HEK293 (cell line): ENCODE measurements at regions not wholly inside any gene's neighbourhood (a gene's known extent, or its start where the extent isn't known, plus 50 kb on each side); places are given as distances from the start of the nearest gene placed in this dataset.

Source experiments
- MYNN ChIP-seq: fragments of 450-650 bp; formaldehyde crosslinking; IDR thresholded peaks from 2 replicates; pipeline ENCODE4 v1.5.1; 2016; ENCODE audit warnings: missing biosample characterization, missing genetic modification characterization, borderline replicate concordance
- ZNF146 ChIP-seq: fragments of 450-650 bp; formaldehyde crosslinking; IDR thresholded peaks from 2 replicates; pipeline ENCODE4 v1.5.1; 2016; ENCODE audit warnings: missing biosample characterization, missing genetic modification characterization
- ZNF16 ChIP-seq: fragments of 450-650 bp; formaldehyde crosslinking; IDR thresholded peaks from 2 replicates; pipeline ENCODE4 v1.5.1; 2016; ENCODE audit warnings: low read depth, missing biosample characterization, missing genetic modification characterization
- ZNF19 ChIP-seq: fragments of 450-650 bp; formaldehyde crosslinking; IDR thresholded peaks from 2 replicates; pipeline ENCODE4; 2016; ENCODE audit warnings: missing biosample characterization, missing genetic modification characterization, low read depth
- ZNF292 ChIP-seq: fragments of 450-650 bp; formaldehyde crosslinking; IDR thresholded peaks from 2 replicates; pipeline ENCODE4 v1.5.1; 2016; ENCODE audit warnings: low read depth, missing biosample characterization, missing genetic modification characterization, borderline replicate concordance
- ZNF510 ChIP-seq: fragments of 450-650 bp; formaldehyde crosslinking; IDR thresholded peaks from 2 replicates; pipeline ENCODE4 v1.5.1; 2018; ENCODE audit warnings: mild to moderate bottlenecking, missing genetic modification characterization, missing biosample characterization; ENCODE audit not compliant: insufficient replicate concordance
- ZNF585B ChIP-seq: fragments of 450-650 bp; formaldehyde crosslinking; IDR thresholded peaks from 2 replicates; pipeline ENCODE4 v1.5.1; 2016; ENCODE audit warnings: missing biosample characterization, missing genetic modification characterization
- ZSCAN30 ChIP-seq: fragments of 450-650 bp; IDR thresholded peaks from 2 replicates; pipeline ENCODE4 v1.5.1; 2018; ENCODE audit warnings: missing biosample characterization, mild to moderate bottlenecking, missing genetic modification characterization, moderate library complexity
- TF ChIP-seq, protein P1 (sequence below): fragments of 450-650 bp; formaldehyde crosslinking; IDR thresholded peaks from 2 replicates; pipeline ENCODE4 v1.5.1; 2016; ENCODE audit warnings: missing biosample characterization, missing genetic modification characterization
- TF ChIP-seq, protein P2 (sequence below): fragments of 450-650 bp; formaldehyde crosslinking; IDR thresholded peaks from 2 replicates; pipeline ENCODE4 v1.5.1; 2016; ENCODE audit warnings: missing biosample characterization, missing genetic modification characterization
- TF ChIP-seq, protein P3 (sequence below): fragments of 450-650 bp; formaldehyde crosslinking; IDR thresholded peaks from 2 replicates; pipeline ENCODE4 v1.5.1; 2016; ENCODE audit warnings: missing biosample characterization, missing genetic modification characterization
- TF ChIP-seq, protein P4 (sequence below): fragments of 450-650 bp; formaldehyde crosslinking; IDR thresholded peaks from 2 replicates; pipeline ENCODE4 v1.5.1; 2016; ENCODE audit warnings: missing biosample characterization, missing genetic modification characterization
- TF ChIP-seq, protein P5 (sequence below): fragments of 450-650 bp; formaldehyde crosslinking; IDR thresholded peaks from 2 replicates; pipeline ENCODE4 v1.5.1; 2017; ENCODE audit warnings: missing biosample characterization, missing genetic modification characterization
- TF ChIP-seq, protein P6 (sequence below): fragments of 450-650 bp; formaldehyde crosslinking; conservative IDR thresholded peaks from 2 replicates; pipeline ENCODE4 v1.5.1; 2016; ENCODE audit warnings: low read depth, missing biosample characterization, missing genetic modification characterization

DNA sequence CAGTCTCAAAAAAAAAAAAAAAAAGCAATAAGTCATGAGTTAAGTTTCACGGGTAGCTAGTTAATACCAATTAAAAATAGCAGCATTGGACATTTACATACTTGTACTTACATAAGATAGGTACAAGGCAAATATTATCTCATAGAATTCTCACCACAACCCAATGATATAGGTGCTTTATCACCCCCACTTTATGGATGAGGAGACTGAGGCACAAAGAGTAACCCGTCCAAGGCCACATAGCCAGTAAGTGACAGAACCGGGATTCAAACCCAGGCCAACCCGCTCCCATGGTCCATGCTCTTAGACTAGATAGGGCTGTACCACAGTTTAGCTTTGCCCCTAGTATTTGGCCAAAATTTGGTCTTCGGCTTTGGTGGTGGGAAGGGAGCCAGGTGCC is 132.5 kb upstream of the SLC45A1 start:
- TF ChIP-seq ZNF510 (tag by site-specific recombination), result no peak
- TF ChIP-seq, protein P1, sequence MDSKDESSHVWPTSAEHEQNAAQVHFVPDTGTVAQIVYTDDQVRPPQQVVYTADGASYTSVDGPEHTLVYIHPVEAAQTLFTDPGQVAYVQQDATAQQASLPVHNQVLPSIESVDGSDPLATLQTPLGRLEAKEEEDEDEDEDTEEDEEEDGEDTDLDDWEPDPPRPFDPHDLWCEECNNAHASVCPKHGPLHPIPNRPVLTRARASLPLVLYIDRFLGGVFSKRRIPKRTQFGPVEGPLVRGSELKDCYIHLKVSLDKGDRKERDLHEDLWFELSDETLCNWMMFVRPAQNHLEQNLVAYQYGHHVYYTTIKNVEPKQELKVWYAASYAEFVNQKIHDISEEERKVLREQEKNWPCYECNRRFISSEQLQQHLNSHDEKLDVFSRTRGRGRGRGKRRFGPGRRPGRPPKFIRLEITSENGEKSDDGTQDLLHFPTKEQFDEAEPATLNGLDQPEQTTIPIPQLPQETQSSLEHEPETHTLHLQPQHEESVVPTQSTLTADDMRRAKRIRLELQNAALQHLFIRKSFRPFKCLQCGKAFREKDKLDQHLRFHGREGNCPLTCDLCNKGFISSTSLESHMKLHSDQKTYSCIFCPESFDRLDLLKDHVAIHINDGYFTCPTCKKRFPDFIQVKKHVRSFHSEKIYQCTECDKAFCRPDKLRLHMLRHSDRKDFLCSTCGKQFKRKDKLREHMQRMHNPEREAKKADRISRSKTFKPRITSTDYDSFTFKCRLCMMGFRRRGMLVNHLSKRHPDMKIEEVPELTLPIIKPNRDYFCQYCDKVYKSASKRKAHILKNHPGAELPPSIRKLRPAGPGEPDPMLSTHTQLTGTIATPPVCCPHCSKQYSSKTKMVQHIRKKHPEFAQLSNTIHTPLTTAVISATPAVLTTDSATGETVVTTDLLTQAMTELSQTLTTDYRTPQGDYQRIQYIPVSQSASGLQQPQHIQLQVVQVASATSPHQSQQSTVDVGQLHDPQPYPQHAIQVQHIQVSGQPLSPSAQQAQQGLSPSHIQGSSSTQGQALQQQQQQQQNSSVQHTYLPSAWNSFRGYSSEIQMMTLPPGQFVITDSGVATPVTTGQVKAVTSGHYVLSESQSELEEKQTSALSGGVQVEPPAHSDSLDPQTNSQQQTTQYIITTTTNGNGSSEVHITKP (tag by site-specific recombination), result no peak
- TF ChIP-seq, protein P2, sequence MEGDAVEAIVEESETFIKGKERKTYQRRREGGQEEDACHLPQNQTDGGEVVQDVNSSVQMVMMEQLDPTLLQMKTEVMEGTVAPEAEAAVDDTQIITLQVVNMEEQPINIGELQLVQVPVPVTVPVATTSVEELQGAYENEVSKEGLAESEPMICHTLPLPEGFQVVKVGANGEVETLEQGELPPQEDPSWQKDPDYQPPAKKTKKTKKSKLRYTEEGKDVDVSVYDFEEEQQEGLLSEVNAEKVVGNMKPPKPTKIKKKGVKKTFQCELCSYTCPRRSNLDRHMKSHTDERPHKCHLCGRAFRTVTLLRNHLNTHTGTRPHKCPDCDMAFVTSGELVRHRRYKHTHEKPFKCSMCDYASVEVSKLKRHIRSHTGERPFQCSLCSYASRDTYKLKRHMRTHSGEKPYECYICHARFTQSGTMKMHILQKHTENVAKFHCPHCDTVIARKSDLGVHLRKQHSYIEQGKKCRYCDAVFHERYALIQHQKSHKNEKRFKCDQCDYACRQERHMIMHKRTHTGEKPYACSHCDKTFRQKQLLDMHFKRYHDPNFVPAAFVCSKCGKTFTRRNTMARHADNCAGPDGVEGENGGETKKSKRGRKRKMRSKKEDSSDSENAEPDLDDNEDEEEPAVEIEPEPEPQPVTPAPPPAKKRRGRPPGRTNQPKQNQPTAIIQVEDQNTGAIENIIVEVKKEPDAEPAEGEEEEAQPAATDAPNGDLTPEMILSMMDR (tag by site-specific recombination), result no peak
- TF ChIP-seq, protein P3, sequence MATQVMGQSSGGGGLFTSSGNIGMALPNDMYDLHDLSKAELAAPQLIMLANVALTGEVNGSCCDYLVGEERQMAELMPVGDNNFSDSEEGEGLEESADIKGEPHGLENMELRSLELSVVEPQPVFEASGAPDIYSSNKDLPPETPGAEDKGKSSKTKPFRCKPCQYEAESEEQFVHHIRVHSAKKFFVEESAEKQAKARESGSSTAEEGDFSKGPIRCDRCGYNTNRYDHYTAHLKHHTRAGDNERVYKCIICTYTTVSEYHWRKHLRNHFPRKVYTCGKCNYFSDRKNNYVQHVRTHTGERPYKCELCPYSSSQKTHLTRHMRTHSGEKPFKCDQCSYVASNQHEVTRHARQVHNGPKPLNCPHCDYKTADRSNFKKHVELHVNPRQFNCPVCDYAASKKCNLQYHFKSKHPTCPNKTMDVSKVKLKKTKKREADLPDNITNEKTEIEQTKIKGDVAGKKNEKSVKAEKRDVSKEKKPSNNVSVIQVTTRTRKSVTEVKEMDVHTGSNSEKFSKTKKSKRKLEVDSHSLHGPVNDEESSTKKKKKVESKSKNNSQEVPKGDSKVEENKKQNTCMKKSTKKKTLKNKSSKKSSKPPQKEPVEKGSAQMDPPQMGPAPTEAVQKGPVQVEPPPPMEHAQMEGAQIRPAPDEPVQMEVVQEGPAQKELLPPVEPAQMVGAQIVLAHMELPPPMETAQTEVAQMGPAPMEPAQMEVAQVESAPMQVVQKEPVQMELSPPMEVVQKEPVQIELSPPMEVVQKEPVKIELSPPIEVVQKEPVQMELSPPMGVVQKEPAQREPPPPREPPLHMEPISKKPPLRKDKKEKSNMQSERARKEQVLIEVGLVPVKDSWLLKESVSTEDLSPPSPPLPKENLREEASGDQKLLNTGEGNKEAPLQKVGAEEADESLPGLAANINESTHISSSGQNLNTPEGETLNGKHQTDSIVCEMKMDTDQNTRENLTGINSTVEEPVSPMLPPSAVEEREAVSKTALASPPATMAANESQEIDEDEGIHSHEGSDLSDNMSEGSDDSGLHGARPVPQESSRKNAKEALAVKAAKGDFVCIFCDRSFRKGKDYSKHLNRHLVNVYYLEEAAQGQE (tag by site-specific recombination), result no peak
- TF ChIP-seq ZNF16 (tag by site-specific recombination), result no peak
- no peak for TF ChIP-seq ZNF19
- TF ChIP-seq ZNF585B, result no peak
- TF ChIP-seq, protein P4, sequence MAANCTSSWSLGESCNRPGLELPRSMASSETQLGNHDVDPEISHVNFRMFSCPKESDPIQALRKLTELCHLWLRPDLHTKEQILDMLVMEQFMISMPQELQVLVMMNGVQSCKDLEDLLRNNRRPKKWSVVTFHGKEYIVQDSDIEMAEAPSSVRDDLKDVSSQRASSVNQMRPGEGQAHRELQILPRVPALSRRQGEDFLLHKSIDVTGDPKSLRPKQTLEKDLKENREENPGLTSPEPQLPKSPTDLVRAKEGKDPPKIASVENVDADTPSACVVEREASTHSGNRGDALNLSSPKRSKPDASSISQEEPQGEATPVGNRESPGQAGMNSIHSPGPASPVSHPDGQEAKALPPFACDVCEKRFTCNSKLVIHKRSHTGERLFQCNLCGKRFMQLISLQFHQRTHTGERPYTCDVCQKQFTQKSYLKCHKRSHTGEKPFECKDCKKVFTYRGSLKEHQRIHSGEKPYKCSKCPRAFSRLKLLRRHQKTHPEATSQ (tag by site-specific recombination), result no peak
- TF ChIP-seq, protein P5, sequence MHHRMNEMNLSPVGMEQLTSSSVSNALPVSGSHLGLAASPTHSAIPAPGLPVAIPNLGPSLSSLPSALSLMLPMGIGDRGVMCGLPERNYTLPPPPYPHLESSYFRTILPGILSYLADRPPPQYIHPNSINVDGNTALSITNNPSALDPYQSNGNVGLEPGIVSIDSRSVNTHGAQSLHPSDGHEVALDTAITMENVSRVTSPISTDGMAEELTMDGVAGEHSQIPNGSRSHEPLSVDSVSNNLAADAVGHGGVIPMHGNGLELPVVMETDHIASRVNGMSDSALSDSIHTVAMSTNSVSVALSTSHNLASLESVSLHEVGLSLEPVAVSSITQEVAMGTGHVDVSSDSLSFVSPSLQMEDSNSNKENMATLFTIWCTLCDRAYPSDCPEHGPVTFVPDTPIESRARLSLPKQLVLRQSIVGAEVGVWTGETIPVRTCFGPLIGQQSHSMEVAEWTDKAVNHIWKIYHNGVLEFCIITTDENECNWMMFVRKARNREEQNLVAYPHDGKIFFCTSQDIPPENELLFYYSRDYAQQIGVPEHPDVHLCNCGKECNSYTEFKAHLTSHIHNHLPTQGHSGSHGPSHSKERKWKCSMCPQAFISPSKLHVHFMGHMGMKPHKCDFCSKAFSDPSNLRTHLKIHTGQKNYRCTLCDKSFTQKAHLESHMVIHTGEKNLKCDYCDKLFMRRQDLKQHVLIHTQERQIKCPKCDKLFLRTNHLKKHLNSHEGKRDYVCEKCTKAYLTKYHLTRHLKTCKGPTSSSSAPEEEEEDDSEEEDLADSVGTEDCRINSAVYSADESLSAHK (tag by site-specific recombination), result no peak
- TF ChIP-seq, protein P6, sequence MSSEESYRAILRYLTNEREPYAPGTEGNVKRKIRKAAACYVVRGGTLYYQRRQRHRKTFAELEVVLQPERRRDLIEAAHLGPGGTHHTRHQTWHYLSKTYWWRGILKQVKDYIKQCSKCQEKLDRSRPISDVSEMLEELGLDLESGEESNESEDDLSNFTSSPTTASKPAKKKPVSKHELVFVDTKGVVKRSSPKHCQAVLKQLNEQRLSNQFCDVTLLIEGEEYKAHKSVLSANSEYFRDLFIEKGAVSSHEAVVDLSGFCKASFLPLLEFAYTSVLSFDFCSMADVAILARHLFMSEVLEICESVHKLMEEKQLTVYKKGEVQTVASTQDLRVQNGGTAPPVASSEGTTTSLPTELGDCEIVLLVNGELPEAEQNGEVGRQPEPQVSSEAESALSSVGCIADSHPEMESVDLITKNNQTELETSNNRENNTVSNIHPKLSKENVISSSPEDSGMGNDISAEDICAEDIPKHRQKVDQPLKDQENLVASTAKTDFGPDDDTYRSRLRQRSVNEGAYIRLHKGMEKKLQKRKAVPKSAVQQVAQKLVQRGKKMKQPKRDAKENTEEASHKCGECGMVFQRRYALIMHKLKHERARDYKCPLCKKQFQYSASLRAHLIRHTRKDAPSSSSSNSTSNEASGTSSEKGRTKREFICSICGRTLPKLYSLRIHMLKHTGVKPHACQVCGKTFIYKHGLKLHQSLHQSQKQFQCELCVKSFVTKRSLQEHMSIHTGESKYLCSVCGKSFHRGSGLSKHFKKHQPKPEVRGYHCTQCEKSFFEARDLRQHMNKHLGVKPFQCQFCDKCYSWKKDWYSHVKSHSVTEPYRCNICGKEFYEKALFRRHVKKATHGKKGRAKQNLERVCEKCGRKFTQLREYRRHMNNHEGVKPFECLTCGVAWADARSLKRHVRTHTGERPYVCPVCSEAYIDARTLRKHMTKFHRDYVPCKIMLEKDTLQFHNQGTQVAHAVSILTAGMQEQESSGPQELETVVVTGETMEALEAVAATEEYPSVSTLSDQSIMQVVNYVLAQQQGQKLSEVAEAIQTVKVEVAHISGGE (tag by site-specific recombination), result no peak
- no peak for TF ChIP-seq MYNN (tag by site-specific recombination)
- no peak for TF ChIP-seq ZNF292
- no peak for TF ChIP-seq ZSCAN30 (tag by site-specific recombination)
- no peak for TF ChIP-seq ZNF146 (tag by site-specific recombination)
